Epithelial cell of proximal tubule (primary cell): ENCODE measurements at regions not wholly inside any gene's neighbourhood (a gene's known extent, or its start where the extent isn't known, plus 50 kb on each side); places are given as distances from the start of the nearest gene placed in this dataset.
"Not testable (repeated sequence)": the region's sequence is repeated elsewhere in the genome, so short reads cannot be mapped to it uniquely, and the experiment has no call there.

Experiments used
- DNase-seq: peaks from one replicate; pipeline ENCODE4 v3.0.0-alpha.2; 2011; ENCODE audit warnings: low read depth
- H3K4me3 ChIP-seq: 2 replicates; pipeline ENCODE4 v1.5.1; 2011; ENCODE audit warnings: low read depth, mild to moderate bottlenecking, low read length
- CTCF ChIP-seq: conservative IDR thresholded peaks from 2 replicates; pipeline ENCODE4 v1.5.1; 2012; ENCODE audit warnings: low read depth, mild to moderate bottlenecking, low read length

- H3K4me3 ChIP-seq = no peak overlapping the region
- no peak for DNase-seq
- no peak for TF ChIP-seq CTCF
Observed at GRCh38 chr12:94832105-94832504, 171.4 kb downstream of the NDUFA12 start.

DNA sequence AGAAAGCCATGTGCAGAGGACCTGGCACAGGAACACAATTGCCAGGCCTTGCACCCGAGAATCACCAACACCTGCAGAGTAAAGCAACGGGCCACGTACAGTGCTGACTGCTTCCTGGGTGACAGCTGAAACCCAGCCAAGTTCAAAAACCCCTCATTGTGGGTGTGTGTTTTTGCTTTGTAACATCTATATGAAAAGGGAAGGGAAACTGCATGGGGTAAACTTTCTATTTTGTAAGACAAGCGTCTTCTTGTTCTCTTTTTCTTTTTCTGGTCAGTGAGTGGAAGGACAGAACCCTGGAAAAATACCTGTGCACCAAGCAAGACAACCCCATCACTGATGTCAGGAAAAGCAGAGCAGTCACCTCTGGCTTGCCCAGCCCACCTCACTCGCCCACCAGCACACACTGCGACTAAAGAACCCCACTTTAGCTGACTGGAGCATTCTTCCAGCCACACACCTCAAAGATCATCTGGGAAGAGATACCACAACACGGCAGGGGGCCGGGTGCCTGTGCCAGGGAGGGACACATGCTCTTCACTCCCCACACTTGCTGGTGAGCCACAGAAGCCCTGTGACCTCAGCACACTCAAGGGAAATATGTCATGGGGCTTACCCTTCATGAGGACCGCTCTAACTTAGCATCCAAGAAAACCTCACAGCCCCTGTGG is 172.3 kb downstream of the NDUFA12 start:
- H3K4me3 ChIP-seq = no peak overlapping the region
- DNase-seq = no peak
- TF ChIP-seq CTCF = no peak

- no peak for TF ChIP-seq CTCF
Observed at GRCh38 chr12:94829552-94829951, 173.9 kb downstream of the NDUFA12 start.

GRCh38 chr12:94819011-94819410 is 168.7 kb upstream of the TMCC3 start:
- no peak for DNase-seq
- no peak overlapping the region for H3K4me3 ChIP-seq
- no peak for TF ChIP-seq CTCF

More at GRCh38 chr12:94829552-94829951, 173.9 kb downstream of the NDUFA12 start:
- H3K4me3 ChIP-seq = no peak overlapping the region
- DNase-seq = no peak

GRCh38 chr12:94817695-94818075 is 167.3 kb upstream of the TMCC3 start:
- no peak for DNase-seq
- no peak overlapping the region for H3K4me3 ChIP-seq
- no peak for TF ChIP-seq CTCF

- not testable (repeated sequence) for DNase-seq, H3K4me3 ChIP-seq
Observed at GRCh38 chr12:94817201-94817600, 166.8 kb upstream of the TMCC3 start.

GRCh38 chr12:94816746-94817145 is 166.4 kb upstream of the TMCC3 start:
- H3K4me3 ChIP-seq, DNase-seq: not testable (repeated sequence)

- no peak for TF ChIP-seq CTCF
- H3K4me3 ChIP-seq = no peak overlapping the region
- DNase-seq = no peak
Observed at GRCh38 chr12:94815958-94816357, 165.6 kb upstream of the TMCC3 start.
